ENCODE measurements at regions not wholly inside any gene's neighbourhood (a gene's known extent, or its start where the extent isn't known, plus 50 kb on each side); places are given as distances from the start of the nearest gene placed in this dataset.

GRCh38 chr1:235047331-235047871 is 81.2 kb downstream of the TOMM20 start:
- intact Hi-C loops (cut with micrococcal nuclease) (no loop called here), in situ Hi-C loops (cut with MboI) (no loop called here)
- H3K9ac ChIP-seq (ENCODE audit: insufficient read depth in 1 of 2, low read depth in 2 of 2, low read length in 2 of 2), result peak overlapping the region in 1 of 2 experiments; percentile 38; a peak in 1 of 4 replicates
- no peaks in the 10 kb centered on the region for H3K79me2 ChIP-seq (ENCODE audit: control insufficient read depth, insufficient read depth, low read length)
- no peaks in the 10 kb centered on the region for H3K36me3 ChIP-seq (ENCODE audit: control insufficient read depth, insufficient read depth, low read length)
- no peak overlapping the region for H3K4me3 ChIP-seq
- peaks cover 9 to 11% of the 10 kb centered on the region in 2 experiments for H3K4me1 ChIP-seq (replicated peaks in 1 of 2; ENCODE audit: control insufficient read depth in 2 of 2, insufficient read depth in 2 of 2, low read length in 2 of 2)
- no peak for FAIRE-seq
- H3K4me2 ChIP-seq (ENCODE audit: insufficient read depth, low read length), result no peak overlapping the region
- no peaks in the 10 kb centered on the region for H3K9me3 ChIP-seq (replicated peaks; ENCODE audit: control insufficient read depth, insufficient read depth, low read depth, low read length)
- ChIA-PET POLR2A (interaction anchor here (0.5 to 1.2 kb wide), 5 partner anchors 12 to 528 kb away, joined by 3 read pairs; no protein-coding TSS in a partner anchor), CTCF (ENCODE audit: low intra/inter-chr PET ratio) (no interaction called here)
- H4K20me1 ChIP-seq (replicated peaks; ENCODE audit: control insufficient read depth, insufficient read depth, low read length), result no peaks in the 10 kb centered on the region
- BruUV-seq (replicated peaks), result no TSS peak
- 44% methylated on average over 6 of the region's 6 CpGs for WGBS (ENCODE audit: insufficient coverage, low coverage, missing lambda C conversion rate)
- no peak for DNase-seq (ENCODE audit: extremely low read depth in 1 of 4, low spot score in 3 of 4)
- H3K27me3 ChIP-seq (ENCODE audit: control insufficient read depth in 2 of 2, insufficient read depth in 2 of 2, low read length in 2 of 2), result peaks cover 0 to 4% of the 10 kb centered on the region in 2 experiments; a peak in 1 of 5 replicates
- no peaks in the 10 kb centered on the region for H3K9me1 ChIP-seq (ENCODE audit: control insufficient read depth, insufficient read depth, low read length)
- H3K27ac ChIP-seq (ENCODE audit: extremely low read depth, low read depth, low read length), result no peak overlapping the region
- no peak for ATAC-seq
- H2AFZ ChIP-seq (ENCODE audit: low read depth, low read length), result peak overlapping the region; percentile 73; the same call in 1 of the 2 replicates
- TF ChIP-seq RNF219 (CRISPR knock-in tag; IDR thresholded peaks at IDR 0.05) (no peak), CREM (IDR thresholded peaks at IDR 0.05; ENCODE audit: low read depth) (no peak), HNRNPH1 (optimal IDR thresholded peaks at IDR 0.05; ENCODE audit: low read depth, low read length) (no peak), PHB2 (IDR thresholded peaks at IDR 0.05; ENCODE audit: low read depth) (no peak), CEBPG (CRISPR knock-in tag; IDR thresholded peaks at IDR 0.05) (no peak), CEBPG (tag; conservative IDR thresholded peaks at IDR 0.05 in 1 of 2, IDR thresholded peaks at IDR 0.05 in 1 of 2) (no peak), ZBTB40 (IDR thresholded peaks at IDR 0.05) (no peak), ZBTB40 (CRISPR knock-in tag; IDR thresholded peaks at IDR 0.05) (no peak), CCAR2 (IDR thresholded peaks at IDR 0.05; ENCODE audit: low read depth, low read length) (no peak), MIER1 (IDR thresholded peaks at IDR 0.05; ENCODE audit: low read depth) (no peak), SP2 (IDR thresholded peaks at IDR 0.05; ENCODE audit: extremely low read depth, low read depth, low read length, poor library complexity, severe bottlenecking) (no peak), ZNF143 (CRISPR knock-in tag; IDR thresholded peaks at IDR 0.05) (no peak)

Data from K562 (cell line).